IMR-90 (cell line): ENCODE measurements at regions not wholly inside any gene's neighbourhood (a gene's known extent, or its start where the extent isn't known, plus 50 kb on each side); places are given as distances from the start of the nearest gene placed in this dataset.

ENCODE experiments used
- ATAC-seq: fragments of 200-7000 bp; cut with Tn5 transposase; 2 replicates; pipeline ENCODE4 v1.9.1; 2020; ENCODE audit warnings: low read depth, mild to moderate bottlenecking, moderate library complexity
- BruUV-seq: library from RNA; stranded (reverse); fragments of 400-500 nt; replicated peaks from 2 replicates; lab custom pipeline; 2021; lab: Mats Ljungman, UMichigan
- CTCF ChIA-PET: fragments of 300-600 bp; formaldehyde crosslinking; extraction: SDS; loops from one replicate; lab custom pipeline; 2021; ENCODE audit warnings: antibody characterized with exemption; lab: Yijun Ruan, JAX
- POLR2A ChIA-PET: fragments of 300-600 bp; sonication (Branson Sonifier 250); formaldehyde crosslinking; loops from one replicate; lab custom pipeline; 2022; ENCODE audit warnings: antibody characterized with exemption; ENCODE audit not compliant: unreplicated experiment; lab: Charles Lee
- DNase-seq: peaks from one replicate; pipeline ENCODE4 v3.0.0; 2013
- H2AFZ ChIP-seq: replicated peaks from 2 replicates; pipeline ENCODE3; 2013; ENCODE audit warnings: low read length, mild to moderate bottlenecking; ENCODE audit not compliant: poor library complexity
- H2AK5ac ChIP-seq: 2 replicates; pipeline ENCODE4 v1.6.1; 2013; ENCODE audit warnings: low read depth, low read length, inconsistent platforms
- H2AK9ac ChIP-seq: replicated peaks from 2 replicates; pipeline ENCODE3; 2013; ENCODE audit warnings: mild to moderate bottlenecking, low read depth, low read length, moderate library complexity; ENCODE audit not compliant: poor library complexity
- H2BK120ac ChIP-seq: 2 replicates; pipeline ENCODE4 v1.6.1; 2013; ENCODE audit warnings: low read depth, low read length, inconsistent platforms
- H2BK15ac ChIP-seq: 3 replicates; pipeline ENCODE4 v1.6.1; 2013; ENCODE audit warnings: low read depth, low read length, inconsistent platforms
- H2BK20ac ChIP-seq: 2 replicates; pipeline ENCODE4 v1.6.1; 2013; ENCODE audit warnings: low read depth, mild to moderate bottlenecking, inconsistent platforms, low read length, moderate library complexity
- H2BK5ac ChIP-seq: 2 replicates; pipeline ENCODE4 v1.6.1; 2013; ENCODE audit warnings: mild to moderate bottlenecking, low read depth, low read length, inconsistent platforms; ENCODE audit not compliant: poor library complexity, severe bottlenecking
- H3K14ac ChIP-seq: replicated peaks from 2 replicates; pipeline ENCODE4 v1.6.1; 2013; ENCODE audit warnings: low read depth, low read length, inconsistent platforms
- H3K18ac ChIP-seq: 2 replicates; pipeline ENCODE4 v1.6.1; 2013; ENCODE audit warnings: low read depth, low read length, control low read depth
- H3K23ac ChIP-seq: 2 replicates; pipeline ENCODE4 v1.6.1; 2013; ENCODE audit warnings: low read depth, low read length, inconsistent platforms
- H3K27ac ChIP-seq: 2 replicates; pipeline ENCODE4 v1.5.1; 2013; ENCODE audit warnings: mild to moderate bottlenecking, control low read depth, low read length; ENCODE audit not compliant: insufficient read depth
- H3K27me3 ChIP-seq: 2 replicates; pipeline ENCODE4 v1.6.1; 2013; ENCODE audit warnings: low read length; ENCODE audit not compliant: control insufficient read depth, insufficient read depth
- H3K36me3 ChIP-seq: 2 replicates; pipeline ENCODE4 v1.6.1; 2013; ENCODE audit warnings: low read length, mixed read lengths; ENCODE audit not compliant: control insufficient read depth, insufficient read depth
- H3K4ac ChIP-seq: 2 replicates; pipeline ENCODE4 v1.6.1; 2013; ENCODE audit warnings: low read depth, low read length, inconsistent platforms
- H3K4me1 ChIP-seq: 2 replicates; pipeline ENCODE4 v1.6.1; 2013; ENCODE audit warnings: low read length, mixed read lengths; ENCODE audit not compliant: control insufficient read depth, insufficient read depth
- H3K4me2 ChIP-seq: 2 replicates; pipeline ENCODE4 v1.6.1; 2013; ENCODE audit warnings: low read depth, mild to moderate bottlenecking, control low read depth, low read length, moderate library complexity
- H3K4me3 ChIP-seq: 2 replicates; pipeline ENCODE4 v1.5.1; 2013; ENCODE audit warnings: low read depth, mild to moderate bottlenecking, control low read depth, low read length, moderate library complexity; ENCODE audit not compliant: insufficient read depth
- H3K56ac ChIP-seq: 2 replicates; pipeline ENCODE4 v1.6.1; 2013; ENCODE audit warnings: low read length, inconsistent platforms; ENCODE audit not compliant: insufficient read depth; ENCODE audit errors: extremely low read depth
- H3K79me1 ChIP-seq, 2 experiments: 2 replicates each; pipeline ENCODE4 v1.6.1; 2013; ENCODE audit warnings: low read length in 2 of 2, inconsistent platforms in 1 of 2, low read depth in 1 of 2
- H3K9ac ChIP-seq: 2 replicates; pipeline ENCODE4 v1.6.1; 2013; ENCODE audit warnings: low read depth, low read length, control low read depth
- H3K9me1 ChIP-seq: 2 replicates; pipeline ENCODE4 v1.6.1; 2013; ENCODE audit warnings: low read length, inconsistent platforms; ENCODE audit not compliant: insufficient read depth
- H3K9me3 ChIP-seq: 2 replicates; pipeline ENCODE4 v1.6.1; 2013; ENCODE audit warnings: low read length; ENCODE audit not compliant: control insufficient read depth, insufficient read depth
- H4K20me1 ChIP-seq: 2 replicates; pipeline ENCODE4 v1.6.1; 2013; ENCODE audit warnings: low read length, inconsistent platforms; ENCODE audit not compliant: insufficient read depth
- H4K5ac ChIP-seq: 2 replicates; pipeline ENCODE4 v1.6.1; 2013; ENCODE audit warnings: mild to moderate bottlenecking, low read depth, low read length, control low read depth
- H4K8ac ChIP-seq, 2 experiments: 2 replicates each; pipeline ENCODE4 v1.6.1; 2013; ENCODE audit warnings: low read depth in 2 of 2, low read length in 2 of 2, control low read depth in 1 of 2, inconsistent platforms in 1 of 2
- H4K91ac ChIP-seq: 2 replicates; pipeline ENCODE4 v1.6.1; 2013; ENCODE audit warnings: low read depth, low read length, inconsistent platforms; ENCODE audit not compliant: insufficient read depth
- BHLHE40 ChIP-seq: fragments of 150-350 bp; IDR thresholded peaks from 2 replicates; pipeline ENCODE4 v1.6.1; 2016; ENCODE audit warnings: mild to moderate bottlenecking, low read depth, low read length
- MAZ ChIP-seq: IDR thresholded peaks from 2 replicates; pipeline ENCODE4 v1.6.1; 2012; ENCODE audit warnings: low read depth, mild to moderate bottlenecking, low read length, improper control_type of control experiment, moderate library complexity, borderline replicate concordance
- NFE2L2 ChIP-seq: fragments of 150-350 bp; IDR thresholded peaks from 2 replicates; pipeline ENCODE4 v1.6.1; 2016; ENCODE audit warnings: low read depth, mild to moderate bottlenecking, low read length
- WGBS, 2 experiments: methylation state at CpG; one replicate each; pipeline versions ENCODE4 v1.1.5 to v1.1.7; 2013; ENCODE audit warnings: missing lambda C conversion rate in 2 of 2; ENCODE audit not compliant: insufficient read length in 1 of 2; ENCODE audit errors: extremely low coverage in 2 of 2; 5-methylcytosine and 5-hydroxymethylcytosine counted together
- dilution Hi-C: fragments of 300-500 bp; cut with HindIII; formaldehyde crosslinking; loops from one replicate; pipeline ENCODE4 v1.14.3; 2018; ENCODE audit warnings: low sequenced_read_pairs; ENCODE audit not compliant: unreplicated experiment
- in situ Hi-C: fragments of 300-500 bp; cut with MboI; formaldehyde crosslinking; loops from 3 replicates; pipeline ENCODE4 v1.14.3; 2019; ENCODE audit warnings: low sequenced_read_pairs, inconsistent platforms, mixed read lengths
- intact Hi-C: fragments of 100-400 bp; cut with micrococcal nuclease; formaldehyde crosslinking; loops from 2 replicates; pipeline ENCODE4 v1.10.0; 2022

GRCh38 chr5:152619756-152620155, 214.7 kb upstream of the NMUR2 start:
- no peak overlapping the region for H4K91ac ChIP-seq

More at GRCh38 chr5:152619756-152620155, 214.7 kb upstream of the NMUR2 start:
- Histone ChIP-seq H3K27ac (no peak overlapping the region), H3K4me1 (no peaks in the 10 kb centered on the region), H3K56ac (no peak overlapping the region), H2BK120ac (no peak overlapping the region), H4K8ac (no peak overlapping the region), H3K18ac (no peak overlapping the region), H2AFZ (no peak overlapping the region), H2AK9ac (no peak overlapping the region), H3K27me3 (no peaks in the 10 kb centered on the region), H2AK5ac (no peak overlapping the region), H3K14ac (no peak overlapping the region), H4K20me1 (no peaks in the 10 kb centered on the region), H3K4me3 (no peak overlapping the region), H4K5ac (no peak overlapping the region), H3K9ac (no peak overlapping the region), H3K23ac (no peak overlapping the region), H3K79me1 (no peaks in the 10 kb centered on the region), H3K36me3 (no peaks in the 10 kb centered on the region), H3K4me2 (no peak overlapping the region), H2BK20ac (no peak overlapping the region), H2BK15ac (no peak overlapping the region), H2BK5ac (no peak overlapping the region), H3K4ac (no peak overlapping the region), H3K9me3 (peaks cover 6% of the 10 kb centered on the region; the same call in 1 of the 2 replicates), H3K9me1 (no peaks in the 10 kb centered on the region)
- intact Hi-C loops (no loop called here), dilution Hi-C loops (no loop called here), in situ Hi-C loops (no loop called here)
- no peak for DNase-seq
- CTCF ChIA-PET = no interaction called here
- no peak for ATAC-seq
- no TSS peak for BruUV-seq
- WGBS, 2 experiments = no CpG with 5 or more reads among the region's 2 CpGs
- POLR2A ChIA-PET = no interaction called here
- TF ChIP-seq BHLHE40 = no peak
- TF ChIP-seq MAZ = no peak
- TF ChIP-seq NFE2L2 = no peak
